OCI-LY3 (cell line): ENCODE measurements at regions not wholly inside any gene's neighbourhood (a gene's known extent, or its start where the extent isn't known, plus 50 kb on each side); places are given as distances from the start of the nearest gene placed in this dataset.

Experiments
- EZH2phosphoT487 ChIP-seq: fragments of 200-600 bp; shearing (Covaris generic); IDR thresholded peaks from 2 replicates; pipeline ENCODE4 v1.6.1; 2018; ENCODE audit warnings: antibody characterized with exemption, mixed run types, low read depth
- TF ChIP-seq, protein P1 (sequence below): fragments of 200-600, 300-600 bp; sonication (generic); IDR thresholded peaks from 2 replicates; pipeline ENCODE4 v1.5.1; 2014; ENCODE audit warnings: antibody characterized with exemption, low read length, low read depth

DNA sequence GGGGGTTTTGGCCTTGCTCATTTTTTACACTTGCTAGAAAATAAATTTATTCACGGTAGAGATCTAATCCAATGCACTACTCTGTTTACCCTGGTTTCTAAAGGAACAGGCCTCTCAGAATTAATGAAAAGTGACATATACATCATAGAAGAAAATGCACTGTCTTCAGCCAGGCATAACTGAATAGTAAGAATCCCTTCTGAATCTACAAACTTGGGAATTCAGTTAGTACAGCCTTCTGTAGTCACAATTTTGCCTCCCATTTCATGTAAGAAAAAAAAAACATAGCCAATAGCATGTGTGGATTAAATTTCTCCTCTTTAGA, 197.3 kb downstream of the CAAP1 start:
- TF ChIP-seq, protein P1, sequence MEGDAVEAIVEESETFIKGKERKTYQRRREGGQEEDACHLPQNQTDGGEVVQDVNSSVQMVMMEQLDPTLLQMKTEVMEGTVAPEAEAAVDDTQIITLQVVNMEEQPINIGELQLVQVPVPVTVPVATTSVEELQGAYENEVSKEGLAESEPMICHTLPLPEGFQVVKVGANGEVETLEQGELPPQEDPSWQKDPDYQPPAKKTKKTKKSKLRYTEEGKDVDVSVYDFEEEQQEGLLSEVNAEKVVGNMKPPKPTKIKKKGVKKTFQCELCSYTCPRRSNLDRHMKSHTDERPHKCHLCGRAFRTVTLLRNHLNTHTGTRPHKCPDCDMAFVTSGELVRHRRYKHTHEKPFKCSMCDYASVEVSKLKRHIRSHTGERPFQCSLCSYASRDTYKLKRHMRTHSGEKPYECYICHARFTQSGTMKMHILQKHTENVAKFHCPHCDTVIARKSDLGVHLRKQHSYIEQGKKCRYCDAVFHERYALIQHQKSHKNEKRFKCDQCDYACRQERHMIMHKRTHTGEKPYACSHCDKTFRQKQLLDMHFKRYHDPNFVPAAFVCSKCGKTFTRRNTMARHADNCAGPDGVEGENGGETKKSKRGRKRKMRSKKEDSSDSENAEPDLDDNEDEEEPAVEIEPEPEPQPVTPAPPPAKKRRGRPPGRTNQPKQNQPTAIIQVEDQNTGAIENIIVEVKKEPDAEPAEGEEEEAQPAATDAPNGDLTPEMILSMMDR = no peak
- TF ChIP-seq EZH2phosphoT487 = no peak
